ENCODE measurements at regions not wholly inside any gene's neighbourhood (a gene's known extent, or its start where the extent isn't known, plus 50 kb on each side); places are given as distances from the start of the nearest gene placed in this dataset.

GRCh38 chr5:169350759-169351240 is 49.9 kb upstream of the SLIT3 start:
- no peak for DNase-seq
